ENCODE measurements at regions not wholly inside any gene's neighbourhood (a gene's known extent, or its start where the extent isn't known, plus 50 kb on each side); places are given as distances from the start of the nearest gene placed in this dataset.
"Not testable (repeated sequence)": the region's sequence is repeated elsewhere in the genome, so short reads cannot be mapped to it uniquely, and the experiment has no call there.

DNA sequence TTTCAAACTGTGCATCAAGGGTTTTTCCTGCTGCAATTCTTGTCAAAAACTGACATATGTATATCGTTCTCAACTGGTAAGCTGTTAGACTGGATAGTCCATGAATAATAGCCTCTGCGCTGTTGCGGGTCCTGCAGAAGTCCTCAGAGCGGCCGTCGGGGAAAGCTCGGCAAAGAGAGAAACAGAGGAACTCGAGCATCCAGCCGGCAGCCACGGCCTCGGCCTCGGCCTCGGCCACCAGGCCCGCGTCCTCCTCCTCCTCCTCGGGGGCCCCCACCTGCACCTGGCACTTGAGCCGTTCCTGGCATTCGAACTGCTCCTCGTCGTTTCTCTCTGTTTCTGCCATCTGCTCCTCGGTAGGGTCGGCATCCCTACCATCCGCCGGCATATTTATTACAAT, 165.0 kb downstream of the POTEC start:
- H3K4me3 ChIP-seq (ENCODE audit: low read depth, low read length) = not testable (repeated sequence)

GRCh38 chr18:14361346-14361745, 182.1 kb downstream of the POTEC start:
- not testable (repeated sequence) for H3K4me3 ChIP-seq (ENCODE audit: low read depth, low read length)

DNA sequence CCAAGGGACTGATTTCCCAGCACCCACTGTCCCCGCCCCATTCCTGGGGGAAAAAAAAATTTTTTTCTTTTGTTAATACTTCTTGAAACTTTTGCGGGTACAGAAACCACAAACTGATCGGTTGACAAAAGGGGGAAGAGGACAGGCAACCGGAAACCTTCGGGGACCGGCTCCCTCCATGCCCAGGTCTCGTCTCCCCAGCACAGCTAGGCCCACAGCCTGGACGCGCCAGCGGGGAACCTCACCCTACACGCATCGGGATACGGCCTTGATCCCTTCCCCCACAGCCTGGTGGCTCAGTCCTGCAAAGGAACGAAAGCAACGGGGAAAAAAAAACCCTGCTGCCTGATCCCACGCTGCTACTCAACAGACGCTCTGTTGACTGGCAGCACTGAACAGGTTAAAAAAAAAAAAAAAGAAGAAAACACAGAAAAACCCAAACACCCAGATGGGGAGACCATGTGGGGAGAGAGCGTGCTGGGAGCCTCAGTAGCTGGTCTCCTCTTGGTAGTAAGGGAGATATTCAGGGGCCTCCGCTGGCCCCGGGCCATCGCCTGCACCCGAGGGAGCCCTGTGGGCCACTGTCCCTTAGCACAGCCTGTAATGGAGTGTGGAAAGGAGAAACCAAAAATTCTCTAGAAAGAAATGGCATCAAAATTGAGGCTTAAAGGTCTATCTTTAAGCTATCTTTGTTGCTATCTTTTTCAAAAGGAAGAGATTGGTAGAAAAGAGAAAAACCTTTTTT, 185.7 kb downstream of the POTEC start:
- H3K4me3 ChIP-seq (ENCODE audit: low read depth, low read length) = not testable (repeated sequence)

DNA sequence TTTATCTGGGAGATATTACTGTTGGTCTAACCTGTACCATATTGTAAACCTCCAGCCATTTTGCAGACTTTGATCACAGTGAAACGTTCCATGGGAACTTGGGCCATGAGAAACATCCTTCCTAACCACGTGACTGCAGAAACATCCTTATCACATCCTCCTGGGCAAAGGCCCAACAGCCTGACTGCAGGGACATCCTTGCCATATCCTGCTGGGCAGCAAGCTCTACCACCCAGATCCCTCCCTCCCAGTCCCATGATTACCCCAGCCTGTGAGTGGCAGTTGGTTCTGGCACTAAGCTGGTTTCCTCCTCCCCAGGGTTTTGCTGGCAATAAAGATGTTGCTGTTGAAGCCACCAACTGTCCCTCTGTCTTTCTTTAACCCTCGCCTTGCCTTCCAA, 201.2 kb downstream of the POTEC start:
- not testable (repeated sequence) for H3K4me3 ChIP-seq (ENCODE audit: low read depth, low read length)

- not testable (repeated sequence) for H3K4me3 ChIP-seq (ENCODE audit: low read depth, low read length)
Observed at GRCh38 chr18:14336017-14336416, 203.8 kb upstream of the ZNF519 start.

- not testable (repeated sequence) for H3K4me3 ChIP-seq (ENCODE audit: low read depth, low read length)
Observed at GRCh38 chr18:14321217-14321616, 189.0 kb upstream of the ZNF519 start.

GRCh38 chr18:14301255-14301654, 169.0 kb upstream of the ZNF519 start:
- not testable (repeated sequence) for H3K4me3 ChIP-seq (ENCODE audit: low read depth, low read length)

DNA sequence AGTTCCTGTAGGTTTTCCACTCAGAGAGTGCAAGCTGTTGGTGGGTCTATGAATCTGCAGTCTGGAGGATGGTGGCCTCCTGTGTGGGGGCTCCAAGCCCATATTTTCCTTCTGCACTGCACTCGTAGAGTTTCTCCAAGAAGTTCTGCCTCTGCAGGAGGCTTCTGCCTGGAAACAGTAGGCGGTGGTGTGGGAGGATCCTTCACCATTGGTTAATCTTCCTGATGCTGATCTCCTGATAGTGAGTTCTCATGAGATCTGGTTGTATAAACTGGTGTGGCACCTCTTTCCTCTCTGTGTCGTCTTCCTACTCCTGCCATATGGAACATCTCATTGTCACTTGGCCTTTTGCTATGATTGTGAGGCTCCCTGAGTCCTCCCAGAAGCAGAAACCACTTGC, 162.8 kb upstream of the ZNF519 start:
- not testable (repeated sequence) for H3K4me3 ChIP-seq (ENCODE audit: low read depth, low read length)

- TF ChIP-seq, protein P1, sequence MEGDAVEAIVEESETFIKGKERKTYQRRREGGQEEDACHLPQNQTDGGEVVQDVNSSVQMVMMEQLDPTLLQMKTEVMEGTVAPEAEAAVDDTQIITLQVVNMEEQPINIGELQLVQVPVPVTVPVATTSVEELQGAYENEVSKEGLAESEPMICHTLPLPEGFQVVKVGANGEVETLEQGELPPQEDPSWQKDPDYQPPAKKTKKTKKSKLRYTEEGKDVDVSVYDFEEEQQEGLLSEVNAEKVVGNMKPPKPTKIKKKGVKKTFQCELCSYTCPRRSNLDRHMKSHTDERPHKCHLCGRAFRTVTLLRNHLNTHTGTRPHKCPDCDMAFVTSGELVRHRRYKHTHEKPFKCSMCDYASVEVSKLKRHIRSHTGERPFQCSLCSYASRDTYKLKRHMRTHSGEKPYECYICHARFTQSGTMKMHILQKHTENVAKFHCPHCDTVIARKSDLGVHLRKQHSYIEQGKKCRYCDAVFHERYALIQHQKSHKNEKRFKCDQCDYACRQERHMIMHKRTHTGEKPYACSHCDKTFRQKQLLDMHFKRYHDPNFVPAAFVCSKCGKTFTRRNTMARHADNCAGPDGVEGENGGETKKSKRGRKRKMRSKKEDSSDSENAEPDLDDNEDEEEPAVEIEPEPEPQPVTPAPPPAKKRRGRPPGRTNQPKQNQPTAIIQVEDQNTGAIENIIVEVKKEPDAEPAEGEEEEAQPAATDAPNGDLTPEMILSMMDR (IDR thresholded peaks at IDR 0.05; ENCODE audit: borderline replicate concordance, insufficient read depth, low read depth, low read length) = no peak
- no peak overlapping the region for H3K4me3 ChIP-seq (ENCODE audit: low read depth, low read length)
Observed at GRCh38 chr18:14285053-14285452, 152.8 kb upstream of the ZNF519 start.

- H3K4me3 ChIP-seq (ENCODE audit: low read depth, low read length) = not testable (repeated sequence)
Observed at GRCh38 chr18:14275391-14275790, 143.2 kb upstream of the ZNF519 start.

- H3K4me3 ChIP-seq (ENCODE audit: low read depth, low read length) = not testable (repeated sequence)
Observed at GRCh38 chr18:14265637-14266410, 133.6 kb upstream of the ZNF519 start.

DNA sequence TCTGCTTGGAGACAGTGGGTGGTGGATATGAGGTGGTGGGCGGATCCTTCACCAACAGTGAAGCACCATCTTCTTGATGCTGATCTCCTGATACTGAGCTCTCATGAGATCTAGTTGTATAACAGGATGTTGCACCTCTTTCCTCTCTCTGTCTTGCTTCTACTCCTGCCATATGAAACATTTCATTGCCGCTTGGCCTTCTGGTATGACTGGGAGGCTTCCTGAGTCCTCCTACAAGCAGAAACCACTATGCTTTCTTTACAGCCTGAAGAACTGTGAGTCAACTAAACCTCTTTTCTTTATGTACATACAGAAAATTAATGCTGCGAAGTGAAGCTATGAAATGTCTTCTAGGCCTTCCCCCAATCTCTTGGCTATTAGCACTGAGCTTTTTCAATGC, 130.6 kb upstream of the ZNF519 start:
- H3K4me3 ChIP-seq (ENCODE audit: low read depth, low read length) = not testable (repeated sequence)

DNA sequence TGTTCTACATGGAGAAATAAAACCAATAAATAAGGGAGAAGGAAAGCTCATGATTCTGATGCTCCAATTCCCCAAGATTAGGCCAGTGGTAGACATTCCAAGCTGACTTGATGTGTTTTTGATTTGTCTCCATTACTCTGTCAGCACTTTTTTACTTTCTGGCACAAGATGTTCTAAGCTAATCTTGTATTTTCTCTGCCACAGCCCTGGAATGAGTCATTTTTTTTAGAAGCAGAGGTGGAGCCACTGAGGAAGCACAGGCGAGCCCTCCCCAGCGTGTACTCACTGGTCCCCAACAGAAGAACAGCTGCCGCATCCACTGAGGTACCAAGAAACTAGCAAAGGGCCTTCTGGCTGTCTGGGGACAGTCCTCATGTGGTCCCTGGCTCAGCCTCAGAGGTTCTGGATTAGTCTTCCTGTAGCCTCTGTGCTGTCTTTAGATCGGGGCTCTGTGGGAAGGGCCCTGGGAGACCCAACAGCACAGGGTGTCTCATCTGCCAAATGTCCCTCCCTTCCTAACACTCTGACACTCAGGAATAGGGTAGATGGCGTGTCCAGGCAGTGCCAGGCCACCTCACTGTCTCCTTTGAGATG, 117.9 kb upstream of the ZNF519 start:
- not testable (repeated sequence) for H3K4me3 ChIP-seq (ENCODE audit: low read depth, low read length)

- not testable (repeated sequence) for H3K4me3 ChIP-seq (ENCODE audit: low read depth, low read length)
Observed at GRCh38 chr18:14239224-14239623, 107.0 kb upstream of the ZNF519 start.

DNA sequence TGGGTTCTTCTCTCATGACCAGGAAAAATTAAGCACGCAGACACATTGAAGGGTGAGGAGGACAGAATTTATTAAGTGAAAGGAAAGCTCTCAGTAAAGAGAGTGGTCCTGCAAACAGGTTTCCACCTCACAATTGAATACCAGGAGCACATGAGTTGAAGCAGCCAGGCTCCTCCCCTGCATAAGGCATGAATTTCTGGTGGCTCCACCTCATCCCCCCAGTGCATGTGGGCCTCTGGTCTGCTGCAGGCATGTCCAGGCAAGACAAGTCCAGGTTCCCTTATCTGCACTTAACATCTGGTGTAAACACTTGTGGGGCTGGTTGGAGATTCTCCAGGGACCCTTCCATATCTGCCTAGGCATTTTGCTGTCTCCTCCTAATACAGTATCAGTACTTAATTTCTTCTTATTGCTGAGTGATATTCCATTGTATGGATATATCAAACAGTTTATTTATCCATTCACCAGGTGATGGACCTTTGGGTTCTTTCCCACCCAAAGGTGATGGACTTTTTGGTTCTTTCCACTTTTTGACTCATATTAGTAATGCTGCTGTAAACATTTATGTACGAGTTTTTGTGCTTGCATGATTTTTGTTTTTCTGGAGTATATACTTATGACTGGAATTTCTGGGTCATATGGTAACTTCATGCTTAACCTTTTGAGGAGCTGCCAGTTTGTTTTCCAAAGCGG, 104.3 kb upstream of the ZNF519 start:
- H3K4me3 ChIP-seq (ENCODE audit: low read depth, low read length) = not testable (repeated sequence)

- H3K4me3 ChIP-seq (ENCODE audit: low read depth, low read length) = not testable (repeated sequence)
Observed at GRCh38 chr18:14225286-14225679, 93.0 kb upstream of the ZNF519 start.

DNA sequence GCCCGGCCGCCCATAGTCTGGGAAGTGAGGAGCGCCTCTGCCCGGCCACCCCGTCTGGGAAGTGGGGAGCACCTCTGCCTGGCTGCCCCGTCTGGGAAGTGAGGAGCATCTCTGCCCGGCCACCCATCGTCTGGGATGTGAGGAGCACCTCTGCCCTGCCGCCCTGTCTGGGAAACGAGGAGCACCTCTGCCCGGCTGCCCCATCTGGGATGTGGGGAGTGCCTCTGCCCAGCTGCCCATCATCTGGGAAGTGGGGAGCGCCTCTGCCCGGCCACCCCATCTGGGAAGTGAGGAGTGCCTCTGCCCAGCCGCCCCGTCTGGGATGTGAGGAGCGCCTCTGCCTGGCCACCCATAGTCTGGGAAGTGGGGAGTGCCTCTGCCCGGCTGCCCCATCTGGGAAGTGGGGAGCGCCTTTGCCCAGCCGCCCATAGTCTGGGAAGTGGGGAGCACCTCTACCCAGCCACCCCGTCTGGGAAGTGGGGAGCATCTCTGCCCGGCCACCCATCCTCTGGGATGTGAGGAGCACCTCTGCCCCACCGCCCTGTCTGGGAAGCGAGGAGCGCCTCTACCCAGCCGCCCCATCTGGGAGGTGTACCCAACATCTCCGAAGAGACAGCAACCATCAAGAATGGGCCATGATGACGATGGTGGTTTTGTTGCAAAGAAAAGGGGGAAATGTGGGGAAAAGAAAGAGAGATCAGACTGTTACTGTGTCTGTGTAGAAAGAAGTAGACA, 92.5 kb upstream of the ZNF519 start:
- H3K4me3 ChIP-seq (ENCODE audit: low read depth, low read length) = not testable (repeated sequence)

- H3K4me3 ChIP-seq (ENCODE audit: low read depth, low read length) = not testable (repeated sequence)
Observed at GRCh38 chr18:14223919-14224318, 91.7 kb upstream of the ZNF519 start.
